H9 (cell line): ENCODE measurements at regions not wholly inside any gene's neighbourhood (a gene's known extent, or its start where the extent isn't known, plus 50 kb on each side); places are given as distances from the start of the nearest gene placed in this dataset.

Experiments used
- DNase-seq: peaks from one replicate; pipeline ENCODE4 v3.0.0-alpha.2; 2017
- H2AFZ ChIP-seq: one replicate; pipeline ENCODE4 v1.6.1; 2013; ENCODE audit warnings: mild to moderate bottlenecking, low read length, control low read depth, moderate library complexity
- H2AK5ac ChIP-seq: 2 replicates; pipeline ENCODE4 v1.6.1; 2013; ENCODE audit warnings: low read length, control low read depth, mixed read lengths; ENCODE audit not compliant: insufficient read length
- H2BK120ac ChIP-seq: one replicate; pipeline ENCODE4 v1.6.1; 2013; ENCODE audit warnings: low read depth, mild to moderate bottlenecking, low read length, control low read depth, inconsistent platforms; ENCODE audit not compliant: poor library complexity, severe bottlenecking
- H2BK12ac ChIP-seq: 2 replicates; pipeline ENCODE4 v1.6.1; 2013; ENCODE audit warnings: low read length, control low read depth, mixed read lengths, low read depth; ENCODE audit not compliant: insufficient read length
- H2BK15ac ChIP-seq: 2 replicates; pipeline ENCODE4 v1.6.1; 2013; ENCODE audit warnings: low read depth, low read length, control low read depth
- H2BK20ac ChIP-seq: one replicate; pipeline ENCODE4 v1.6.1; 2013; ENCODE audit warnings: low read depth, mild to moderate bottlenecking, low read length, control low read depth, inconsistent platforms; ENCODE audit not compliant: poor library complexity, severe bottlenecking
- H2BK5ac ChIP-seq: 2 replicates; pipeline ENCODE4 v1.6.1; 2013; ENCODE audit warnings: low read length, control low read depth, mixed read lengths; ENCODE audit not compliant: insufficient read length
- H3K14ac ChIP-seq: 2 replicates; pipeline ENCODE4 v1.6.1; 2013; ENCODE audit warnings: low read length, control low read depth; ENCODE audit not compliant: insufficient read depth
- H3K18ac ChIP-seq: 2 replicates; pipeline ENCODE4 v1.6.1; 2013; ENCODE audit warnings: low read depth, mild to moderate bottlenecking, mixed read lengths, low read length, control low read depth; ENCODE audit not compliant: insufficient read length
- H3K23ac ChIP-seq: 2 replicates; pipeline ENCODE4 v1.6.1; 2013; ENCODE audit warnings: low read length, control low read depth, mixed read lengths, low read depth; ENCODE audit not compliant: insufficient read length
- H3K23me2 ChIP-seq: 2 replicates; pipeline ENCODE4 v1.6.1; 2013; ENCODE audit warnings: low read depth, mild to moderate bottlenecking, mixed read lengths, low read length, control low read depth; ENCODE audit not compliant: insufficient read length, poor library complexity, severe bottlenecking
- H3K27ac ChIP-seq: 2 replicates; pipeline ENCODE4 v1.5.1; 2013; ENCODE audit warnings: low read length, control low read depth, mixed read lengths, low read depth; ENCODE audit not compliant: insufficient read length
- H3K27me3 ChIP-seq: 2 replicates; pipeline ENCODE4 v1.6.1; 2013; ENCODE audit warnings: low read length, control low read depth, inconsistent platforms; ENCODE audit not compliant: insufficient read depth
- H3K4ac ChIP-seq: 2 replicates; pipeline ENCODE4 v1.6.1; 2013; ENCODE audit warnings: low read depth, mild to moderate bottlenecking, control low read depth, inconsistent platforms, low read length, moderate library complexity
- H3K4me1 ChIP-seq: 2 replicates; pipeline ENCODE4 v1.6.1; 2013; ENCODE audit warnings: low read length, control low read depth, inconsistent platforms; ENCODE audit not compliant: insufficient read depth
- H3K4me2 ChIP-seq: 2 replicates; pipeline ENCODE4 v1.6.1; 2013; ENCODE audit warnings: low read length, control low read depth, mixed read lengths; ENCODE audit not compliant: insufficient read length, insufficient read depth
- H3K56ac ChIP-seq: 2 replicates; pipeline ENCODE4 v1.6.1; 2013; ENCODE audit warnings: low read depth, mild to moderate bottlenecking, mixed read lengths, low read length, control low read depth; ENCODE audit not compliant: insufficient read length
- H3K79me1 ChIP-seq: 2 replicates; pipeline ENCODE4 v1.6.1; 2013; ENCODE audit warnings: low read depth, mild to moderate bottlenecking, moderate library complexity, low read length, control low read depth, inconsistent platforms; ENCODE audit not compliant: insufficient read depth, poor library complexity, severe bottlenecking
- H3K79me2 ChIP-seq: 2 replicates; pipeline ENCODE4 v1.6.1; 2013; ENCODE audit warnings: low read length, control low read depth, inconsistent platforms; ENCODE audit not compliant: insufficient read depth
- H3K9ac ChIP-seq: 2 replicates; pipeline ENCODE4 v1.6.1; 2013; ENCODE audit warnings: low read length, control low read depth, mixed read lengths; ENCODE audit not compliant: insufficient read length; ENCODE audit errors: extremely low read depth
- H3K9me3 ChIP-seq: one replicate; pipeline ENCODE4 v1.6.1; 2013; ENCODE audit warnings: low read depth, low read length, inconsistent platforms; ENCODE audit not compliant: control insufficient read depth
- H3T11ph ChIP-seq: one replicate; pipeline ENCODE4 v1.6.1; 2013; ENCODE audit warnings: mild to moderate bottlenecking, low read length, control low read depth, inconsistent platforms
- H4K20me1 ChIP-seq: one replicate; pipeline ENCODE4 v1.6.1; 2013; ENCODE audit not compliant: control insufficient read depth, insufficient read length, insufficient read depth
- H4K5ac ChIP-seq: 2 replicates; pipeline ENCODE4 v1.6.1; 2013; ENCODE audit warnings: low read depth, mild to moderate bottlenecking, mixed read lengths, low read length, control low read depth; ENCODE audit not compliant: insufficient read length
- H4K8ac ChIP-seq: replicated peaks from 2 replicates; pipeline ENCODE4 v1.6.1; 2013; ENCODE audit warnings: low read length, control low read depth, mixed read lengths, low read depth; ENCODE audit not compliant: insufficient read length
- H4K91ac ChIP-seq: 2 replicates; pipeline ENCODE4 v1.6.1; 2013; ENCODE audit warnings: low read depth, mild to moderate bottlenecking, moderate library complexity, mixed read lengths, low read length, control low read depth; ENCODE audit not compliant: insufficient read length
- H3K27ac Mint-ChIP-seq, 3 experiments: 2 replicates in 2 of 3; 3 replicates in 1 of 3; pipeline ENCODE4 v1.8.0; 2020 to 2021; ENCODE audit warnings: mixed read lengths in 3 of 3, mild to moderate bottlenecking in 1 of 3, moderate library complexity in 1 of 3
- H3K27me3 Mint-ChIP-seq: 2 replicates; pipeline ENCODE4 v1.8.0; 2021; ENCODE audit warnings: low read depth, mild to moderate bottlenecking, moderate library complexity, mixed read lengths
- H3K36me3 Mint-ChIP-seq, 3 experiments: 2 replicates in 2 of 3; 3 replicates in 1 of 3; pipeline ENCODE4 v1.8.0; 2020 to 2021; ENCODE audit warnings: low read depth in 3 of 3, mixed read lengths in 3 of 3; ENCODE audit not compliant: insufficient read depth in 1 of 3
- H3K4me1 Mint-ChIP-seq, 2 experiments: 2 replicates each; pipeline ENCODE4 v1.8.0; 2020; ENCODE audit warnings: mixed read lengths in 2 of 2
- H3K4me3 Mint-ChIP-seq, 2 experiments: 2 replicates in 1 of 2; 3 replicates in 1 of 2; pipeline ENCODE4 v1.8.0; 2020 to 2021; ENCODE audit warnings: mild to moderate bottlenecking in 2 of 2, mixed read lengths in 2 of 2, moderate library complexity in 1 of 2
- H3K9me3 Mint-ChIP-seq, 2 experiments: 2 replicates in 1 of 2; 3 replicates in 1 of 2; pipeline ENCODE4 v1.8.0; 2020; ENCODE audit warnings: mild to moderate bottlenecking in 2 of 2, mixed read lengths in 2 of 2, moderate library complexity in 1 of 2
- WGBS: extraction: QIAGEN DNeasy Blood & Tissue Kit; methylation state at CpG from one replicate; pipeline ENCODE4 v1.1.7; 2013; ENCODE audit warnings: missing lambda C conversion rate, low lambda C conversion rate, mixed read lengths; ENCODE audit not compliant: insufficient read length; ENCODE audit errors: extremely low coverage; 5-methylcytosine and 5-hydroxymethylcytosine counted together
- TF ChIP-seq, protein P1 (sequence below): fragments of 200-600 bp; sonication (generic); conservative IDR thresholded peaks from 3 replicates; pipeline ENCODE4 v1.8.0; 2021; ENCODE audit warnings: antibody characterized with exemption, mild to moderate bottlenecking

DNA sequence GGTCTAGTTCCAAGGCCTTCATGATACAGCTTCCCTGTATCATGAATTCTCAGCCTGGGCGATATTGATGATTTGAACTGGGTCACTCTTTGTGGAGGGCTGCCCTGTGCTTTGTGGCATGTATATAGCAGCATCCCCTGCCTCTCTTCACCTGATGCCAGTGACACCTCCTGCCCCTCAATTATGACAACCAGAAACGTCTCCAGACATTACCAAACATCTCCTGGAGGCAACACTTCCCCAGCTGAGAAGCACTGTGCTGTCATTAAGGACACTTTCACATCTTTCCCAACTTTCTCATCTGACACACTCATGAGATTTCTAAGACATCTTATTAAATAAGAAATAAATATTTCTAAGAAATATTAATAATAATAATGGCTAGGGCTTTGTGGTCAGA is 315.3 kb downstream of the BCL11B start:
- Histone ChIP-seq H3K79me2 (no peaks in the 10 kb centered on the region), H3K4me1 (no peaks in the 10 kb centered on the region), H3K27ac (no peak overlapping the region), H3T11ph (no peak overlapping the region), H2AFZ (no peak overlapping the region), H3K14ac (no peak overlapping the region), H3K23ac (no peak overlapping the region), H2AK5ac (no peak overlapping the region), H4K8ac (no peak overlapping the region), H3K9me3 (no peaks in the 10 kb centered on the region), H4K20me1 (no peaks in the 10 kb centered on the region), H3K18ac (no peak overlapping the region), H3K56ac (no peak overlapping the region), H2BK20ac (no peak overlapping the region), H3K4ac (no peak overlapping the region), H3K4me2 (no peak overlapping the region), H3K27me3 (no peaks in the 10 kb centered on the region), H3K23me2 (no peaks in the 10 kb centered on the region), H2BK120ac (no peak overlapping the region), H3K79me1 (no peaks in the 10 kb centered on the region), H2BK15ac (no peak overlapping the region), H2BK12ac (no peak overlapping the region), H3K9ac (no peak overlapping the region), H4K5ac (no peak overlapping the region), H4K91ac (no peak overlapping the region), H2BK5ac (no peak overlapping the region)
- H3K27me3 Mint-ChIP-seq: peaks cover 2% of the 10 kb centered on the region; the same call in 1 of the 2 replicates
- DNase-seq: peak; percentile 7
- H3K9me3 Mint-ChIP-seq: no peaks in the 10 kb centered on the region
- no peak overlapping the region for H3K4me3 Mint-ChIP-seq
- no peak overlapping the region for H3K27ac Mint-ChIP-seq
- TF ChIP-seq, protein P1, sequence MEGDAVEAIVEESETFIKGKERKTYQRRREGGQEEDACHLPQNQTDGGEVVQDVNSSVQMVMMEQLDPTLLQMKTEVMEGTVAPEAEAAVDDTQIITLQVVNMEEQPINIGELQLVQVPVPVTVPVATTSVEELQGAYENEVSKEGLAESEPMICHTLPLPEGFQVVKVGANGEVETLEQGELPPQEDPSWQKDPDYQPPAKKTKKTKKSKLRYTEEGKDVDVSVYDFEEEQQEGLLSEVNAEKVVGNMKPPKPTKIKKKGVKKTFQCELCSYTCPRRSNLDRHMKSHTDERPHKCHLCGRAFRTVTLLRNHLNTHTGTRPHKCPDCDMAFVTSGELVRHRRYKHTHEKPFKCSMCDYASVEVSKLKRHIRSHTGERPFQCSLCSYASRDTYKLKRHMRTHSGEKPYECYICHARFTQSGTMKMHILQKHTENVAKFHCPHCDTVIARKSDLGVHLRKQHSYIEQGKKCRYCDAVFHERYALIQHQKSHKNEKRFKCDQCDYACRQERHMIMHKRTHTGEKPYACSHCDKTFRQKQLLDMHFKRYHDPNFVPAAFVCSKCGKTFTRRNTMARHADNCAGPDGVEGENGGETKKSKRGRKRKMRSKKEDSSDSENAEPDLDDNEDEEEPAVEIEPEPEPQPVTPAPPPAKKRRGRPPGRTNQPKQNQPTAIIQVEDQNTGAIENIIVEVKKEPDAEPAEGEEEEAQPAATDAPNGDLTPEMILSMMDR: no peak
- no peaks in the 10 kb centered on the region for H3K36me3 Mint-ChIP-seq
- H3K4me1 Mint-ChIP-seq: peaks cover 8 to 11% of the 10 kb centered on the region in 2 experiments
- WGBS: no CpG with 5 or more reads among the region's 2 CpGs
